Uterus (tissue), 3 donors: ENCODE measurements at regions not wholly inside any gene's neighbourhood (a gene's known extent, or its start where the extent isn't known, plus 50 kb on each side); places are given as distances from the start of the nearest gene placed in this dataset.

ENCODE experiments used
- DNase-seq, 2 donors: peaks; one replicate each; pipeline ENCODE4 v3.0.0-alpha.2; 2019 to 2020
- H3K27ac ChIP-seq, 2 donors: fragments of 200-600 bp; sonication (generic); 1 replicate in 1 of 2; 2 replicates in 1 of 2; pipeline ENCODE4 v1.5.1; 2016 to 2018
- H3K27me3 ChIP-seq, 2 donors: fragments of 200-600 bp; sonication (generic); one replicate each; pipeline ENCODE4 v1.5.1; 2018 to 2019; ENCODE audit warnings: control low read depth in 1 of 2
- H3K36me3 ChIP-seq, 2 donors: fragments of 200-600 bp; sonication (generic); one replicate each; pipeline ENCODE4 v1.5.1; 2019; ENCODE audit warnings: control low read depth in 1 of 2
- H3K4me1 ChIP-seq, 2 donors: fragments of 200-600 bp; sonication (generic); one replicate each; pipeline ENCODE4 v1.5.1; 2018 to 2019; ENCODE audit warnings: control low read depth in 1 of 2
- H3K4me3 ChIP-seq, 2 donors: fragments of 200-600 bp; sonication (generic); 1 replicate in 1 of 2; 2 replicates in 1 of 2; pipeline ENCODE4 v1.5.1; 2018 to 2019; ENCODE audit warnings: mild to moderate bottlenecking in 1 of 2
- H3K9me3 ChIP-seq, 2 donors: fragments of 200-600 bp; sonication (generic); one replicate each; pipeline ENCODE4 v1.5.1; 2019; ENCODE audit warnings: control low read depth in 1 of 2
- CTCF ChIP-seq, 4 experiments: fragments of 200-600 bp in 2 of 4; fragments of 450-650 bp in 2 of 4; sonication (generic) in 2 of 4; IDR thresholded peaks; one replicate each; pipeline ENCODE4 v1.5.1; 2016 to 2019; ENCODE audit warnings: antibody characterized with exemption in 4 of 4, mild to moderate bottlenecking in 2 of 4, moderate library complexity in 1 of 4
- POLR2A ChIP-seq, 2 donors: fragments of 450-650 bp; IDR thresholded peaks; one replicate each; pipeline ENCODE4 v1.6.1; 2016; ENCODE audit warnings: antibody characterized with exemption in 2 of 2, mild to moderate bottlenecking in 1 of 2, moderate library complexity in 1 of 2
- intact Hi-C: fragments of 100-400 bp; cut with DNase I; formaldehyde crosslinking; loops from one replicate; pipeline ENCODE4 v1.15.1; 2023; ENCODE audit warnings: low total_unique reads
- donor health status: DM: yes; HTN: yes; CAD: no.

GRCh38 chr6:12482386-12483375 lies 192.5 kb downstream of the EDN1 start:
- H3K9me3 ChIP-seq: no peaks in the 10 kb centered on the region
- no peak for TF ChIP-seq POLR2A (IDR thresholded peaks at IDR 0.05)
- no peak for TF ChIP-seq CTCF (IDR thresholded peaks at IDR 0.05)
- no peak overlapping the region for H3K4me3 ChIP-seq
- no peak overlapping the region for H3K27ac ChIP-seq
- no peaks in the 10 kb centered on the region for H3K4me1 ChIP-seq
- no peaks in the 10 kb centered on the region for H3K36me3 ChIP-seq
- DNase-seq: no peak
- intact Hi-C loops: no loop called here
- no peaks in the 10 kb centered on the region for H3K27me3 ChIP-seq

GRCh38 chr6:12483712-12484111 lies 193.6 kb downstream of the EDN1 start:
- no peak for DNase-seq
- Histone ChIP-seq H3K36me3 (no peaks in the 10 kb centered on the region), H3K4me3 (no peak overlapping the region), H3K27me3 (no peaks in the 10 kb centered on the region), H3K9me3 (no peaks in the 10 kb centered on the region), H3K27ac (no peak overlapping the region), H3K4me1 (no peaks in the 10 kb centered on the region)
- no peak for TF ChIP-seq POLR2A (IDR thresholded peaks at IDR 0.05)
- no peak for TF ChIP-seq CTCF (IDR thresholded peaks at IDR 0.05)
- intact Hi-C loops: no loop called here

- no peak overlapping the region for H3K4me3 ChIP-seq
- intact Hi-C loops: no loop called here
Observed at GRCh38 chr6:12484519-12484918, 194.4 kb downstream of the EDN1 start.

DNA sequence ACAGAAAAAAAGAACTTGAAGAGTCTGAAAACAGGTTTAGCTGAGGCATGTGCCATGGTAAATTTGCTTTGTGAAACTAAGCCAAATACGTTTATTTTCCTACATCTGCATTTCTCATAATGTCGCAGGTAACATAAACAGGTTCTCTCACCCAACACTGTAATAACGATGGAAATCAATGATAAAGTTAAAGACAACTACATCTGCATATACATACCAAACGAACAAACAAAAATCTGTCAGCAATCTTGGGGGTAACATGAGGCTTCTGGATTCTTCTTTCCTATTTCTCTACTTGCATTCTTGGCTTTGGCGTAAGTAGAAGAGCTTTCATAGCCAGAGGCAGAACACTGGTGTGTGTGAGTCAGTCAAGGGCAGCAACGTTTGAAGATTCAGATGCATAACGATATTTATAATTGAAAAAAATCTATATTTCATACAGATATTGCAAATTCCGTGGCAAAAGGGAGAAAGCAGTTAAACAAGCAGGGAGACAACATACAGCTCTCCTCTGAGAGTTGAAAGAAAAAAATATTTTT lies 195.1 kb downstream of the EDN1 start:
- Histone ChIP-seq H3K36me3 (no peaks in the 10 kb centered on the region), H3K4me1 (no peaks in the 10 kb centered on the region), H3K9me3 (no peaks in the 10 kb centered on the region), H3K27me3 (no peaks in the 10 kb centered on the region), H3K4me3 (no peak overlapping the region), H3K27ac (no peak overlapping the region)
- intact Hi-C loops: no loop called here
- no peak for TF ChIP-seq POLR2A (IDR thresholded peaks at IDR 0.05)
- TF ChIP-seq CTCF (IDR thresholded peaks at IDR 0.05): no peak
- no peak for DNase-seq

More at GRCh38 chr6:12484519-12484918, 194.4 kb downstream of the EDN1 start:
- H3K9me3 ChIP-seq: no peaks in the 10 kb centered on the region
- no peaks in the 10 kb centered on the region for H3K36me3 ChIP-seq
- no peaks in the 10 kb centered on the region for H3K4me1 ChIP-seq
- DNase-seq: no peak
- no peak overlapping the region for H3K27ac ChIP-seq
- TF ChIP-seq POLR2A (IDR thresholded peaks at IDR 0.05) (no peak), CTCF (IDR thresholded peaks at IDR 0.05) (no peak)
- no peaks in the 10 kb centered on the region for H3K27me3 ChIP-seq

GRCh38 chr6:12485837-12486236 lies 195.7 kb downstream of the EDN1 start:
- Histone ChIP-seq H3K4me3 (no peak overlapping the region), H3K36me3 (no peaks in the 10 kb centered on the region), H3K4me1 (no peaks in the 10 kb centered on the region), H3K27me3 (no peaks in the 10 kb centered on the region), H3K27ac (no peak overlapping the region), H3K9me3 (no peaks in the 10 kb centered on the region)
- TF ChIP-seq POLR2A (IDR thresholded peaks at IDR 0.05): no peak
- no peak for TF ChIP-seq CTCF (IDR thresholded peaks at IDR 0.05)
- no peak for DNase-seq
- intact Hi-C loops: no loop called here
